Osteoblast (primary cell): ENCODE measurements at regions not wholly inside any gene's neighbourhood (a gene's known extent, or its start where the extent isn't known, plus 50 kb on each side); places are given as distances from the start of the nearest gene placed in this dataset.
A peak's percentile ranks its signal among the peaks of the same experiment; 100 is the strongest.

ENCODE experiments used
- DNase-seq: peaks from one replicate; pipeline ENCODE4 v3.0.0; 2011; ENCODE audit warnings: low spot score, mixed read lengths; ENCODE audit not compliant: insufficient read length; ENCODE audit errors: missing footprints
- H2AFZ ChIP-seq: 2 replicates; pipeline ENCODE4 v1.6.0; 2011; ENCODE audit warnings: mild to moderate bottlenecking, low read length
- H3K27ac ChIP-seq: 2 replicates; pipeline ENCODE4 v1.5.1; 2011; ENCODE audit warnings: mild to moderate bottlenecking, low read depth, low read length, moderate library complexity
- H3K27me3 ChIP-seq: 2 replicates; pipeline ENCODE4 v1.6.0; 2012; ENCODE audit warnings: mild to moderate bottlenecking, control low read depth, inconsistent platforms, low read length, moderate library complexity; ENCODE audit not compliant: insufficient read depth
- H3K36me3 ChIP-seq: 2 replicates; pipeline ENCODE4 v1.5.1; 2011; ENCODE audit warnings: mild to moderate bottlenecking, low read length, control low read depth, moderate library complexity; ENCODE audit not compliant: insufficient read depth
- H3K4me1 ChIP-seq: 2 replicates; pipeline ENCODE4 v1.5.1; 2011; ENCODE audit warnings: mild to moderate bottlenecking, low read length, control low read depth, moderate library complexity; ENCODE audit not compliant: insufficient read depth
- H3K4me2 ChIP-seq: 2 replicates; pipeline ENCODE4 v1.6.0; 2011; ENCODE audit warnings: mild to moderate bottlenecking, low read length; ENCODE audit not compliant: insufficient read depth
- H3K4me3 ChIP-seq: fragments of 200-600 bp; sonication (generic); 3 replicates; pipeline ENCODE4 v1.5.1; 2012; ENCODE audit warnings: mild to moderate bottlenecking, low read length, inconsistent platforms; ENCODE audit not compliant: insufficient read depth
- H3K79me2 ChIP-seq: 2 replicates; pipeline ENCODE4 v1.6.0; 2012; ENCODE audit warnings: mild to moderate bottlenecking, low read length, control low read depth, inconsistent platforms; ENCODE audit not compliant: insufficient read depth
- H3K9me3 ChIP-seq: 2 replicates; pipeline ENCODE4 v1.5.1; 2011; ENCODE audit warnings: low read depth, low read length, control low read depth
- H4K20me1 ChIP-seq: 2 replicates; pipeline ENCODE4 v1.6.0; 2012; ENCODE audit warnings: mild to moderate bottlenecking, low read length, control low read depth; ENCODE audit not compliant: insufficient read depth
- TF ChIP-seq, protein P1 (sequence below): IDR thresholded peaks from 2 replicates; pipeline ENCODE4 v1.5.1; 2011; ENCODE audit warnings: mild to moderate bottlenecking, low read depth, low read length, moderate library complexity; ENCODE audit errors: extremely low read depth

DNA sequence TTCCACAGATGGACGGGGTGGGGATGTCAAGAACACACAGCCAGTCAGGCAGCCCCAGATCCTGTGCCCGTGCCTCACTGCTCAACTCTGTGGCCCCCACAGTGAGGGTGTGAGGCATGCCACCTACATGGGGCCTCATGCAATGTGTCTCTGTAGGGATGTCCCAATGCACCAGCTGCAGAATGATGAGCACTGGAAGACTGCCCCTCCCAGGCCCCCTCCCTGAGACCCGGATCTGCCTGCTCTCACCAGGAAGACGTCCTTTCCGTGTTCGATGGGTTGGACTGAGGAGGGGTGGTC lies 124.2 kb downstream of the TWIST2 start:
- Histone ChIP-seq H3K9me3 (no peaks in the 10 kb centered on the region), H3K4me1 (peaks cover 21% of the 10 kb centered on the region), H4K20me1 (no peaks in the 10 kb centered on the region), H3K27me3 (peaks cover 2% of the 10 kb centered on the region), H3K36me3 (no peaks in the 10 kb centered on the region), H3K79me2 (no peaks in the 10 kb centered on the region), H3K4me2 (no peak overlapping the region), H3K27ac (no peak overlapping the region), H3K4me3 (no peak overlapping the region), H2AFZ (no peak overlapping the region)
- DNase-seq = no peak
- TF ChIP-seq, protein P1, sequence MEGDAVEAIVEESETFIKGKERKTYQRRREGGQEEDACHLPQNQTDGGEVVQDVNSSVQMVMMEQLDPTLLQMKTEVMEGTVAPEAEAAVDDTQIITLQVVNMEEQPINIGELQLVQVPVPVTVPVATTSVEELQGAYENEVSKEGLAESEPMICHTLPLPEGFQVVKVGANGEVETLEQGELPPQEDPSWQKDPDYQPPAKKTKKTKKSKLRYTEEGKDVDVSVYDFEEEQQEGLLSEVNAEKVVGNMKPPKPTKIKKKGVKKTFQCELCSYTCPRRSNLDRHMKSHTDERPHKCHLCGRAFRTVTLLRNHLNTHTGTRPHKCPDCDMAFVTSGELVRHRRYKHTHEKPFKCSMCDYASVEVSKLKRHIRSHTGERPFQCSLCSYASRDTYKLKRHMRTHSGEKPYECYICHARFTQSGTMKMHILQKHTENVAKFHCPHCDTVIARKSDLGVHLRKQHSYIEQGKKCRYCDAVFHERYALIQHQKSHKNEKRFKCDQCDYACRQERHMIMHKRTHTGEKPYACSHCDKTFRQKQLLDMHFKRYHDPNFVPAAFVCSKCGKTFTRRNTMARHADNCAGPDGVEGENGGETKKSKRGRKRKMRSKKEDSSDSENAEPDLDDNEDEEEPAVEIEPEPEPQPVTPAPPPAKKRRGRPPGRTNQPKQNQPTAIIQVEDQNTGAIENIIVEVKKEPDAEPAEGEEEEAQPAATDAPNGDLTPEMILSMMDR = no peak

DNA sequence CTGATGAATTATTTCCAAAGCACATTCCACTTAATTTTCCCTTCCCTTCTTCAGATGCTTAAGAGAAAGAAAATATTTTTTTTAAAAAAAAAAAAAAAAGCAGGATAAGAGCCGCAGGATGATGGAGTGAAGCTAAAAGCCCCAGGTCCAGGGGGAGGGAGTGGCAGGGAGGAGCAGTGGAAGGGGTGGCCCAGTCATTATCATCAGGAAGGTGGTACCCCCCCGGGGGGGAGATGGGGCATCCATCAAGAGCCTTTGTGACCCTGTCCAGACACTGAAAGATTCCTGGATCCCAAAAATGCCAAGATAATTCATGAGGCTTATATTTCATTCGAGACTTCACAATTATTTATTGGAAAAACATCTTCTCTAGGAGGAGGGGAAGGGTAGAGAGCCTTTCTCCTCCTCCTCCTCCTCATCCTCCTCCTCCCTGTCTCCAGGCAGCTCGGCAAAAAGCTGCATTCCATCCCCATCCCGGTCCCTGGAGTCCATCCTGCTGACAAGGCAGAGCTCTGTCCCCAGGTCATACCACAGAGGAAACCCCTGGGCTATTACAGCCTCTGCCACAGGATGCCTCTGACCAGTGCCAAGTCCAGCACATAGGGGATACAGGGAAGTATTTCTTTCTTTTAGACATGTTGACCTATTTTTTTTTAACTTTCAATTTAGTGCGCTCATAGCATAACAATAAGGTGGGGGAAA lies 125.3 kb downstream of the TWIST2 start:
- no peaks in the 10 kb centered on the region for H3K9me3 ChIP-seq
- H3K4me3 ChIP-seq = no peak overlapping the region
- TF ChIP-seq, protein P1 = no peak
- peak overlapping the region; percentile 74 for H3K4me2 ChIP-seq
- H3K4me1 ChIP-seq = peaks cover 21% of the 10 kb centered on the region
- peaks cover 1% of the 10 kb centered on the region for H3K27me3 ChIP-seq
- no peaks in the 10 kb centered on the region for H3K79me2 ChIP-seq
- H2AFZ ChIP-seq = no peak overlapping the region
- no peak overlapping the region for H3K27ac ChIP-seq
- H3K36me3 ChIP-seq = no peaks in the 10 kb centered on the region
- no peak for DNase-seq
- no peaks in the 10 kb centered on the region for H4K20me1 ChIP-seq

DNA sequence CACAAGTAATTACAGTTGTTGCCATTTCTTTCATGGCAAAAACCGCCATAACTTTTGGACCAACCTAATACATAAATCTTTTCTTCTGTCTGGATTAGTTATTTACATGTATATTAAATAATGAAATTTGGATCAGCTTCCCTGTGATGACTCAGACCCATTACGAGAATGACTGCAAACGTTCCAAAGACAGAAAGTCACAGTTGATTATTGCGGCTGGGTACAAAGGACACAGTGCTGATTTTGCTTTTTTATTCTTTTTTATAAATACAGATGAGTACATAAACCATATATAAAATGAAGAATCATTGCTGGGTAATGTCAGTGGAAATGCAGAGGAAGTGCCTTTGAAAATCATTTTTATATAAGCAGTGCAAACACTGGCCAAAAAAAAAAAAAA lies 126.2 kb downstream of the TWIST2 start:
- Histone ChIP-seq H3K27me3 (no peaks in the 10 kb centered on the region), H3K36me3 (no peaks in the 10 kb centered on the region), H3K4me1 (peaks cover 21% of the 10 kb centered on the region), H2AFZ (no peak overlapping the region), H3K4me3 (no peak overlapping the region), H3K79me2 (no peaks in the 10 kb centered on the region), H3K4me2 (peak overlapping the region; percentile 74), H3K27ac (peak overlapping the region; percentile 47), H3K9me3 (no peaks in the 10 kb centered on the region), H4K20me1 (no peaks in the 10 kb centered on the region)
- TF ChIP-seq, protein P1 = no peak
- no peak for DNase-seq

DNA sequence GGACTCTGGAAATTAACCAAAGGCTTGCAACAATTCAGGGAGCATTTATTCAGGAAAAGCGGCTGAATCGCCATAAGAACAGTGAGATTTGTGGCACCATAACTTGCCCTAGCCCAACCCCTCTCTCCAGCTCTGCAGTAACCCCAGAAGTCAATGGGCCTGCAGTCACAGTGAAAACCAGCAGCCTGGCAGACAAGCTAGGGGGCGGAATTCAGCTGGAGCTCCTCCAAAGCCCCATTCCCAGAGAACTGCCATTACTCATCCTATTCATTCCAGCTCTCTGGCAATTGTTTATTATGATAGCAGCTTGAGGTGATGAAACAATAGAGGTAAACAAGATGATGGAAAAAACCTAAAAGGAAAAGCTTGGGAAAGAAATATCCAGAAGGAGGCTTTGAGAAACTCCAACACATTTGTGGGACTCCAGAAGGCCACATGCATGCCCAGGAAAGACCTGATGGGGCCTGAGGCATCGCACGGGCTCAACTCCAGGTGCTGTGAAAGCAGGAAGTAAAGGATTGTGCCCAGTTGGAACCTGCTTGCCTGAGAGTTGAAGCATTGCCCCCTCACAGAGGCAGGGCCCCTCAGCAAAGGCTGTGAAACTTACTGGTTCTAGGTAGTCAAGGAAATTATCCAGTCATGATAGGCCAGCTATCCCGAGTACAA lies 126.7 kb downstream of the TWIST2 start:
- Histone ChIP-seq H3K27me3 (no peaks in the 10 kb centered on the region), H2AFZ (peak overlapping the region; percentile 1), H3K79me2 (no peaks in the 10 kb centered on the region), H3K9me3 (no peaks in the 10 kb centered on the region), H3K4me2 (peak overlapping the region; percentile 74), H3K4me3 (no peak overlapping the region), H3K36me3 (no peaks in the 10 kb centered on the region), H4K20me1 (no peaks in the 10 kb centered on the region), H3K27ac (peak overlapping the region; percentile 47), H3K4me1 (peaks cover 21% of the 10 kb centered on the region)
- TF ChIP-seq, protein P1 = peak; percentile 46
- DNase-seq = peak; percentile 93
